Ascending aorta (tissue), 2 donors: ENCODE measurements at regions not wholly inside any gene's neighbourhood (a gene's known extent, or its start where the extent isn't known, plus 50 kb on each side); places are given as distances from the start of the nearest gene placed in this dataset.

ENCODE experiments used
- DNase-seq, 2 donors: peaks; one replicate each; pipeline ENCODE4 v3.0.0-alpha.2; 2019; ENCODE audit warnings: low spot score in 2 of 2
- H3K27ac ChIP-seq, 2 donors: fragments of 200-600 bp; sonication (generic); one replicate each; pipeline ENCODE4 v1.5.1; 2016 to 2017; ENCODE audit warnings: mild to moderate bottlenecking in 1 of 2
- H3K27me3 ChIP-seq: fragments of 200-600 bp; sonication (generic); one replicate; pipeline ENCODE4 v1.5.1; 2017
- H3K36me3 ChIP-seq, 2 donors: fragments of 200-600 bp; sonication (generic); one replicate each; pipeline ENCODE4 v1.5.1; 2016
- H3K4me1 ChIP-seq, 2 donors: fragments of 200-600 bp; sonication (generic); one replicate each; pipeline ENCODE4 v1.5.1; 2016 to 2017; ENCODE audit warnings: mild to moderate bottlenecking in 1 of 2
- H3K4me3 ChIP-seq, 2 donors: fragments of 200-600 bp; sonication (generic); one replicate each; pipeline ENCODE4 v1.5.1; 2016 to 2017; ENCODE audit warnings: mild to moderate bottlenecking in 1 of 2
- H3K9me3 ChIP-seq, 2 donors: fragments of 200-600 bp; sonication (generic); one replicate each; pipeline ENCODE4 v1.5.1; 2016
- intact Hi-C: fragments of 100-400 bp; cut with DNase I; formaldehyde crosslinking; loops from one replicate; pipeline ENCODE4 v1.15.1; 2023
- TF ChIP-seq, protein P1 (sequence below), 3 experiments: fragments of 200-600 bp in 2 of 3; fragments of 450-650 bp in 1 of 3; sonication (generic) in 2 of 3; IDR thresholded peaks; one replicate each; pipeline ENCODE4 v1.5.1; 2016 to 2019; ENCODE audit warnings: antibody characterized with exemption in 3 of 3, mild to moderate bottlenecking in 1 of 3, moderate library complexity in 1 of 3

DNA sequence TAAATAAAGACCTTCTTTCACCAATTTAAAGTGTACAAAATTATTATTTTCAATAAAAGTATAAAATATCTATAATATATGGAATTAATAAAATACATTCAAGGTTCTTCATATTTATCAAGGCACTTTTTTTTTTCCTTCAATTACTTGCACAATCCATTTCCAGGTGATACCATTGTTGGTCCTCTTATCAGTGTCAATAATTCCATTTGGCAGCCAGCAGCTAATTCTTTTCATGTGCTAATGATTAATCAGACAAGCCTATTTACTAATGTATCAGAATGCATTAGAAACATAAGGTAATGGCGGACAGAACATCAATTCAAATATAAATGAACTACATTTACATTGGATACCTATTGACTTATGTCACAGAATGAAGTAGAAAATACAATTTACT lies 622.2 kb downstream of the TOX3 start:
- TF ChIP-seq, protein P1, sequence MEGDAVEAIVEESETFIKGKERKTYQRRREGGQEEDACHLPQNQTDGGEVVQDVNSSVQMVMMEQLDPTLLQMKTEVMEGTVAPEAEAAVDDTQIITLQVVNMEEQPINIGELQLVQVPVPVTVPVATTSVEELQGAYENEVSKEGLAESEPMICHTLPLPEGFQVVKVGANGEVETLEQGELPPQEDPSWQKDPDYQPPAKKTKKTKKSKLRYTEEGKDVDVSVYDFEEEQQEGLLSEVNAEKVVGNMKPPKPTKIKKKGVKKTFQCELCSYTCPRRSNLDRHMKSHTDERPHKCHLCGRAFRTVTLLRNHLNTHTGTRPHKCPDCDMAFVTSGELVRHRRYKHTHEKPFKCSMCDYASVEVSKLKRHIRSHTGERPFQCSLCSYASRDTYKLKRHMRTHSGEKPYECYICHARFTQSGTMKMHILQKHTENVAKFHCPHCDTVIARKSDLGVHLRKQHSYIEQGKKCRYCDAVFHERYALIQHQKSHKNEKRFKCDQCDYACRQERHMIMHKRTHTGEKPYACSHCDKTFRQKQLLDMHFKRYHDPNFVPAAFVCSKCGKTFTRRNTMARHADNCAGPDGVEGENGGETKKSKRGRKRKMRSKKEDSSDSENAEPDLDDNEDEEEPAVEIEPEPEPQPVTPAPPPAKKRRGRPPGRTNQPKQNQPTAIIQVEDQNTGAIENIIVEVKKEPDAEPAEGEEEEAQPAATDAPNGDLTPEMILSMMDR (IDR thresholded peaks at IDR 0.05): no peak
- intact Hi-C loops: no loop called here
- H3K9me3 ChIP-seq: no peaks in the 10 kb centered on the region

DNA sequence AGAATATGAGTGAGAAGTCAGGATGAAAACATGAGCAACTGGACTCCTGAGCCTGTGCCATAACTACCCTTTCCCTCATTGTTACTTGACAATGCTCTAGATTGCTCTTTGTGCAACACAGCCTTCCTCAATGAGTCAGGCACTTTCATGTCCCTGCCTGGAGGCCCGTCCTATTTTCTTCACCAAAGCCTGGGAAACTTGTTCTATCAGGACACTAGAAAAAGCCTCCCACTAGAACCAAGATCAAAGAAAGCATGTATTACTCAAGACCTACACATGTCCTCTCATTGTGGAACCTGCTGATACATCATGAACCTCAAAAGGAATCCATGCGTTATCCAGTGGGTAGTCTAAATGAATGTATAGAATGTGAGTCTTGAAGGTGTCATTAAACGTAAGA lies 624.5 kb downstream of the TOX3 start:
- Histone ChIP-seq H3K4me1 (no peaks in the 10 kb centered on the region), H3K4me3 (no peak overlapping the region), H3K27me3 (no peaks in the 10 kb centered on the region), H3K36me3 (no peaks in the 10 kb centered on the region), H3K27ac (no peak overlapping the region), H3K9me3 (no peaks in the 10 kb centered on the region)
- intact Hi-C loops: no loop called here
- DNase-seq: no peak
- TF ChIP-seq, protein P1 (IDR thresholded peaks at IDR 0.05): no peak

More for the DNA sequence above, 622.2 kb downstream of the TOX3 start:
- Histone ChIP-seq H3K4me1 (no peaks in the 10 kb centered on the region), H3K36me3 (no peaks in the 10 kb centered on the region), H3K27ac (no peak overlapping the region), H3K4me3 (no peak overlapping the region), H3K27me3 (no peaks in the 10 kb centered on the region)
- no peak for DNase-seq

DNA sequence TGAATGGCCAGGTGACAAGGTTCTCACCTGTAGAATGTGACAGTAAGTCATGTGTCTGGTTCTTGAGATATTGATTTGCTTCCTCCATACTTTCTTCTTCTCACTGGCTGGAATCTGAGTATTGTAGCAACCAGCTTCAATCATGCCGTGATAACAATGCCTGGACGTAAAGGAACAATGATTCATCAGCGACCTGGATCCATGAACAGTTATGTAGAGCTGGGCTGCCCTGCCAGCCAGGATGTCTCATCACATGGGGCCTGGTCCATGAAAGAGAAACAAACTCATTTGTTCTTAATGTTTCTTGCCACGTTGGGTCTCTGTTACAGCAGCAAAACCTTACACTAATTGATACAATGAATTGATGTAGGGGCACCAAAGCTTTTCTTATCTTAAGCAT lies 627.2 kb downstream of the TOX3 start:
- no peak overlapping the region for H3K27ac ChIP-seq
- TF ChIP-seq, protein P1 (IDR thresholded peaks at IDR 0.05): no peak
- no peaks in the 10 kb centered on the region for H3K4me1 ChIP-seq
- H3K36me3 ChIP-seq: no peaks in the 10 kb centered on the region
- no peaks in the 10 kb centered on the region for H3K9me3 ChIP-seq
- no peaks in the 10 kb centered on the region for H3K27me3 ChIP-seq
- intact Hi-C loops: no loop called here
- no peak for DNase-seq
- H3K4me3 ChIP-seq: no peak overlapping the region

DNA sequence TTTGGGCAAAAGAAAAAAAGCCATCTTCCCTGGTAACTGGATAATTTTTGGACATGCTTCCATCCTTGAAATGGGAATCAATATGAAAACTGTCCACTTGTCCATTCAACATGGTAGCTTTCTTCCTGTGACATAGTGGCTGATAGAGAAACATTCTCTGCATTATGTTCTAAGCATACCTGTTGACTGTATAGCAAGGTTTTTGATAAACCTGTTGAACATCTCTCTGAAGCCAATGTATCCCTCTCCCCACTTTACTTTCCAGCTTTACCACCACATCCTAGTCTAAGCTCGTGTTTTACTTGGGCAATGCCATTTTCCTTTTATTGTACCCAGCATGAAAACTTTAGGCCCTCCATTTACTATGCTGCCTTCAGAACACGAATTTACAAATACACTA lies 630.1 kb downstream of the TOX3 start:
- H3K4me3 ChIP-seq: no peak overlapping the region
- no peaks in the 10 kb centered on the region for H3K4me1 ChIP-seq
- no peaks in the 10 kb centered on the region for H3K27me3 ChIP-seq
- intact Hi-C loops: no loop called here
- TF ChIP-seq, protein P1 (IDR thresholded peaks at IDR 0.05): no peak
- DNase-seq: no peak
- no peaks in the 10 kb centered on the region for H3K36me3 ChIP-seq
- H3K9me3 ChIP-seq: no peaks in the 10 kb centered on the region
- H3K27ac ChIP-seq: no peak overlapping the region

DNA sequence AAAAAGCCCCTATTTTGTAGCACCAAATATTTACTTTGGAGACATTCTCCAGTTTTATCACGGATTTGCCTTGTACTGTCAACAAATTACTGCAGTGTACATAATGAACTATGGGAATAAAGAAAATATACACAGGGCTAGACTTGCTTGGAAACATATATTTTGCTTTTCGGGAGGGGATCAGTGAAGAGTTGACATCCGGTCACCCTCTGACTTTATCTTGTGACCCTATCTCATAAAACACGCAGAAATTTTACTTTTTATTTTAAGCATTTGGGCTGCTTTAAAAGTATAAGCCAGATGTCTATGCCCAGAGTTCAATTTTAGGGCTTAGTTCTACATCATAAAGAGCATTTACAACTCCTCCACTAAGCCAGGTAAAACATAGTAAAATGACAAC lies 630.7 kb downstream of the TOX3 start:
- intact Hi-C loops: no loop called here
- no peaks in the 10 kb centered on the region for H3K27me3 ChIP-seq
- no peak for DNase-seq

More for the DNA sequence above, 630.7 kb downstream of the TOX3 start:
- Histone ChIP-seq H3K36me3 (no peaks in the 10 kb centered on the region), H3K9me3 (no peaks in the 10 kb centered on the region), H3K4me1 (no peaks in the 10 kb centered on the region), H3K4me3 (no peak overlapping the region), H3K27ac (no peak overlapping the region)
- TF ChIP-seq, protein P1 (IDR thresholded peaks at IDR 0.05): no peak
